Liver (tissue), 8 donors: ENCODE measurements at regions not wholly inside any gene's neighbourhood (a gene's known extent, or its start where the extent isn't known, plus 50 kb on each side); places are given as distances from the start of the nearest gene placed in this dataset.

Experiments
- DNase-seq: peaks from one replicate; pipeline ENCODE4 v3.0.0-alpha.2; 2017; ENCODE audit warnings: low spot score
- H3K27ac ChIP-seq, 2 donors: one replicate each; pipeline ENCODE4 v1.7.0; 2013; ENCODE audit warnings: inconsistent platforms in 2 of 2, low read length in 2 of 2, control low read depth in 1 of 2, low read depth in 1 of 2, mild to moderate bottlenecking in 1 of 2
- H3K27me3 ChIP-seq, 4 donors: one replicate each; pipeline versions ENCODE4 v1.6.1 to v1.7.0; 2013; ENCODE audit warnings: low read length in 3 of 4, inconsistent platforms in 1 of 4, mild to moderate bottlenecking in 1 of 4, moderate library complexity in 1 of 4; ENCODE audit not compliant: control insufficient read depth in 4 of 4, insufficient read depth in 4 of 4
- H3K36me3 ChIP-seq, 4 donors: one replicate each; pipeline versions ENCODE4 v1.6.1 to v1.7.0; 2013; ENCODE audit warnings: low read length in 3 of 4, mild to moderate bottlenecking in 3 of 4, low read depth in 1 of 4, moderate library complexity in 1 of 4; ENCODE audit not compliant: control insufficient read depth in 4 of 4, insufficient read depth in 3 of 4
- H3K4me1 ChIP-seq, 4 donors: one replicate each; pipeline versions ENCODE4 v1.6.1 to v1.7.0; 2013; ENCODE audit warnings: low read length in 3 of 4, mild to moderate bottlenecking in 3 of 4, moderate library complexity in 1 of 4; ENCODE audit not compliant: control insufficient read depth in 4 of 4, insufficient read depth in 4 of 4
- H3K4me3 ChIP-seq, 3 donors: one replicate each; pipeline versions ENCODE4 v1.6.1 to v1.7.0; 2013; ENCODE audit warnings: low read length in 3 of 3, control low read depth in 1 of 3, low read depth in 1 of 3, mild to moderate bottlenecking in 1 of 3
- H3K9ac ChIP-seq, 2 donors: one replicate each; pipeline ENCODE4 v1.7.0; 2013; ENCODE audit warnings: low read length in 2 of 2, mild to moderate bottlenecking in 2 of 2, moderate library complexity in 2 of 2, control low read depth in 1 of 2, low read depth in 1 of 2
- H3K9me3 ChIP-seq, 4 donors: one replicate each; pipeline versions ENCODE4 v1.6.1 to v1.7.0; 2013; ENCODE audit warnings: low read length in 3 of 4; ENCODE audit not compliant: control insufficient read depth in 4 of 4
- EGR1 ChIP-seq, 2 donors: IDR thresholded peaks; 2 replicates each; pipeline ENCODE4 v1.6.1; 2016 to 2018; ENCODE audit warnings: antibody characterized with exemption in 2 of 2, low read depth in 2 of 2
- FOXA1 ChIP-seq: IDR thresholded peaks from 2 replicates; pipeline ENCODE4 v1.6.1; 2016; ENCODE audit warnings: antibody characterized with exemption
- FOXA2 ChIP-seq: IDR thresholded peaks from 2 replicates; pipeline ENCODE4 v1.6.1; 2016; ENCODE audit warnings: antibody characterized with exemption
- GABPA ChIP-seq, 2 donors: IDR thresholded peaks in 1 of 2; conservative IDR thresholded peaks in 1 of 2; 2 replicates each; pipeline ENCODE4 v1.6.1; 2016; ENCODE audit warnings: antibody characterized with exemption in 2 of 2, mild to moderate bottlenecking in 1 of 2, moderate library complexity in 1 of 2
- HNF4A ChIP-seq, 2 donors: conservative IDR thresholded peaks; 2 replicates each; pipeline ENCODE4 v1.6.1; 2016; ENCODE audit warnings: antibody characterized with exemption in 2 of 2, mild to moderate bottlenecking in 2 of 2
- HNF4G ChIP-seq: IDR thresholded peaks from 2 replicates; pipeline ENCODE4 v1.6.1; 2016; ENCODE audit warnings: antibody characterized with exemption
- JUND ChIP-seq, 2 donors: IDR thresholded peaks; 2 replicates each; pipeline ENCODE4 v1.6.1; 2016; ENCODE audit warnings: antibody characterized with exemption in 2 of 2
- NR2F2 ChIP-seq: IDR thresholded peaks from 2 replicates; pipeline ENCODE4 v1.6.1; 2016; ENCODE audit warnings: antibody characterized with exemption
- RAD21 ChIP-seq, 2 donors: IDR thresholded peaks; 2 replicates each; pipeline ENCODE4 v1.6.1; 2016; ENCODE audit warnings: antibody characterized with exemption in 2 of 2, mild to moderate bottlenecking in 2 of 2
- RXRA ChIP-seq, 2 donors: IDR thresholded peaks; 2 replicates each; pipeline ENCODE4 v1.6.1; 2017 to 2018; ENCODE audit warnings: antibody characterized with exemption in 2 of 2, mild to moderate bottlenecking in 1 of 2
- SP1 ChIP-seq: IDR thresholded peaks from 2 replicates; pipeline ENCODE4 v1.6.1; 2018; ENCODE audit warnings: antibody characterized with exemption, mild to moderate bottlenecking
- TAF1 ChIP-seq: conservative IDR thresholded peaks from 2 replicates; pipeline ENCODE4 v1.6.1; 2016; ENCODE audit warnings: antibody characterized with exemption, mild to moderate bottlenecking
- YY1 ChIP-seq: IDR thresholded peaks from 2 replicates; pipeline ENCODE4 v1.6.1; 2016; ENCODE audit warnings: antibody characterized with exemption, mild to moderate bottlenecking
- WGBS: extraction: QIAGEN DNeasy Blood & Tissue Kit; methylation state at CpG from one replicate; pipeline ENCODE4 v1.1.7; 2013; 5-methylcytosine and 5-hydroxymethylcytosine counted together
- TF ChIP-seq, protein P1 (sequence below): IDR thresholded peaks from 2 replicates; pipeline ENCODE4 v1.6.1; 2016; ENCODE audit warnings: antibody characterized with exemption, mild to moderate bottlenecking
- TF ChIP-seq, protein P2 (sequence below): IDR thresholded peaks from 2 replicates; pipeline ENCODE4 v1.6.1; 2016; ENCODE audit warnings: antibody characterized with exemption
- TF ChIP-seq, protein P3 (sequence below): IDR thresholded peaks from 2 replicates; pipeline ENCODE4 v1.6.1; 2016; ENCODE audit warnings: antibody characterized with exemption
- TF ChIP-seq, protein P4 (sequence below): fragments of 150-350 bp; IDR thresholded peaks from 2 replicates; pipeline ENCODE4 v1.5.1; 2017; ENCODE audit warnings: improper control_type of control experiment, low read depth, low read length; ENCODE audit not compliant: missing input control
- TF ChIP-seq, protein P5 (sequence below): IDR thresholded peaks from 2 replicates; pipeline ENCODE4 v1.6.1; 2016; ENCODE audit warnings: antibody characterized with exemption
- donor health status: healthy.
- donor health status: healthy.
- donor health status: healthy.
- donor health status: healthy.
- donor health status: healthy.

DNA sequence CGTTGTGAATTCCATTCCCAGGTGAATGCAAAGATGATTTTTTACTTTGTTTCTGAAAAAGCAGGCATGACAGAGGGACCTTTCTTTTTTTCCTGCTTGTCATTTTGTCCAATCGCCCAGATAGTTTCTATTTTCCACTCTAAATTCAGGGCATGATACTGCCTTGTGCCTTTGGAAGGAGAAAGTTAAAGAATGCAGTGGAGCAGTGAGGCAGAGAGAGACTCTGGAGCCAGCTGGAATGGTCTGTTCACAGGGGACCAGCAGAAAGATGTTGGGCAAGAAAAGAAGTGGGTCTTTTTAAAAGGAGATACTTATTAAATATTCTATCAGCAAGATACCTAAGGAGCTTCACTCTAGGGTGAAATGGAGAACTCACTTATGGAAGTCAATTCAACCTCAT lies 532.3 kb downstream of the BRINP1 start:
- Histone ChIP-seq H3K36me3 (no peaks in the 10 kb centered on the region), H3K4me1 (no peaks in the 10 kb centered on the region), H3K4me3 (no peak overlapping the region), H3K27me3 (no peaks in the 10 kb centered on the region), H3K9ac (no peak overlapping the region), H3K9me3 (no peaks in the 10 kb centered on the region), H3K27ac (no peak overlapping the region)
- no peak for DNase-seq
- WGBS, result 51% methylated on average over 2 of the region's 2 CpGs
- TF ChIP-seq YY1, result no peak
- TF ChIP-seq, protein P1, sequence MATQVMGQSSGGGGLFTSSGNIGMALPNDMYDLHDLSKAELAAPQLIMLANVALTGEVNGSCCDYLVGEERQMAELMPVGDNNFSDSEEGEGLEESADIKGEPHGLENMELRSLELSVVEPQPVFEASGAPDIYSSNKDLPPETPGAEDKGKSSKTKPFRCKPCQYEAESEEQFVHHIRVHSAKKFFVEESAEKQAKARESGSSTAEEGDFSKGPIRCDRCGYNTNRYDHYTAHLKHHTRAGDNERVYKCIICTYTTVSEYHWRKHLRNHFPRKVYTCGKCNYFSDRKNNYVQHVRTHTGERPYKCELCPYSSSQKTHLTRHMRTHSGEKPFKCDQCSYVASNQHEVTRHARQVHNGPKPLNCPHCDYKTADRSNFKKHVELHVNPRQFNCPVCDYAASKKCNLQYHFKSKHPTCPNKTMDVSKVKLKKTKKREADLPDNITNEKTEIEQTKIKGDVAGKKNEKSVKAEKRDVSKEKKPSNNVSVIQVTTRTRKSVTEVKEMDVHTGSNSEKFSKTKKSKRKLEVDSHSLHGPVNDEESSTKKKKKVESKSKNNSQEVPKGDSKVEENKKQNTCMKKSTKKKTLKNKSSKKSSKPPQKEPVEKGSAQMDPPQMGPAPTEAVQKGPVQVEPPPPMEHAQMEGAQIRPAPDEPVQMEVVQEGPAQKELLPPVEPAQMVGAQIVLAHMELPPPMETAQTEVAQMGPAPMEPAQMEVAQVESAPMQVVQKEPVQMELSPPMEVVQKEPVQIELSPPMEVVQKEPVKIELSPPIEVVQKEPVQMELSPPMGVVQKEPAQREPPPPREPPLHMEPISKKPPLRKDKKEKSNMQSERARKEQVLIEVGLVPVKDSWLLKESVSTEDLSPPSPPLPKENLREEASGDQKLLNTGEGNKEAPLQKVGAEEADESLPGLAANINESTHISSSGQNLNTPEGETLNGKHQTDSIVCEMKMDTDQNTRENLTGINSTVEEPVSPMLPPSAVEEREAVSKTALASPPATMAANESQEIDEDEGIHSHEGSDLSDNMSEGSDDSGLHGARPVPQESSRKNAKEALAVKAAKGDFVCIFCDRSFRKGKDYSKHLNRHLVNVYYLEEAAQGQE, result no peak
- TF ChIP-seq SP1, result no peak
- TF ChIP-seq HNF4G, result no peak
- TF ChIP-seq, protein P2, sequence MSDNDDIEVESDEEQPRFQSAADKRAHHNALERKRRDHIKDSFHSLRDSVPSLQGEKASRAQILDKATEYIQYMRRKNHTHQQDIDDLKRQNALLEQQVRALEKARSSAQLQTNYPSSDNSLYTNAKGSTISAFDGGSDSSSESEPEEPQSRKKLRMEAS, result no peak
- TF ChIP-seq FOXA2, result no peak
- TF ChIP-seq, protein P3, sequence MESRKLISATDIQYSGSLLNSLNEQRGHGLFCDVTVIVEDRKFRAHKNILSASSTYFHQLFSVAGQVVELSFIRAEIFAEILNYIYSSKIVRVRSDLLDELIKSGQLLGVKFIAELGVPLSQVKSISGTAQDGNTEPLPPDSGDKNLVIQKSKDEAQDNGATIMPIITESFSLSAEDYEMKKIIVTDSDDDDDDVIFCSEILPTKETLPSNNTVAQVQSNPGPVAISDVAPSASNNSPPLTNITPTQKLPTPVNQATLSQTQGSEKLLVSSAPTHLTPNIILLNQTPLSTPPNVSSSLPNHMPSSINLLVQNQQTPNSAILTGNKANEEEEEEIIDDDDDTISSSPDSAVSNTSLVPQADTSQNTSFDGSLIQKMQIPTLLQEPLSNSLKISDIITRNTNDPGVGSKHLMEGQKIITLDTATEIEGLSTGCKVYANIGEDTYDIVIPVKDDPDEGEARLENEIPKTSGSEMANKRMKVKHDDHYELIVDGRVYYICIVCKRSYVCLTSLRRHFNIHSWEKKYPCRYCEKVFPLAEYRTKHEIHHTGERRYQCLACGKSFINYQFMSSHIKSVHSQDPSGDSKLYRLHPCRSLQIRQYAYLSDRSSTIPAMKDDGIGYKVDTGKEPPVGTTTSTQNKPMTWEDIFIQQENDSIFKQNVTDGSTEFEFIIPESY, result no peak
- no peak for TF ChIP-seq RAD21 (IDR thresholded peaks at IDR 0.05)
- TF ChIP-seq GABPA (IDR thresholded peaks at IDR 0.05 in 1 of 2, conservative IDR thresholded peaks at IDR 0.05 in 1 of 2), result no peak
- TF ChIP-seq HNF4A (conservative IDR thresholded peaks at IDR 0.05), result no peak
- TF ChIP-seq, protein P4, sequence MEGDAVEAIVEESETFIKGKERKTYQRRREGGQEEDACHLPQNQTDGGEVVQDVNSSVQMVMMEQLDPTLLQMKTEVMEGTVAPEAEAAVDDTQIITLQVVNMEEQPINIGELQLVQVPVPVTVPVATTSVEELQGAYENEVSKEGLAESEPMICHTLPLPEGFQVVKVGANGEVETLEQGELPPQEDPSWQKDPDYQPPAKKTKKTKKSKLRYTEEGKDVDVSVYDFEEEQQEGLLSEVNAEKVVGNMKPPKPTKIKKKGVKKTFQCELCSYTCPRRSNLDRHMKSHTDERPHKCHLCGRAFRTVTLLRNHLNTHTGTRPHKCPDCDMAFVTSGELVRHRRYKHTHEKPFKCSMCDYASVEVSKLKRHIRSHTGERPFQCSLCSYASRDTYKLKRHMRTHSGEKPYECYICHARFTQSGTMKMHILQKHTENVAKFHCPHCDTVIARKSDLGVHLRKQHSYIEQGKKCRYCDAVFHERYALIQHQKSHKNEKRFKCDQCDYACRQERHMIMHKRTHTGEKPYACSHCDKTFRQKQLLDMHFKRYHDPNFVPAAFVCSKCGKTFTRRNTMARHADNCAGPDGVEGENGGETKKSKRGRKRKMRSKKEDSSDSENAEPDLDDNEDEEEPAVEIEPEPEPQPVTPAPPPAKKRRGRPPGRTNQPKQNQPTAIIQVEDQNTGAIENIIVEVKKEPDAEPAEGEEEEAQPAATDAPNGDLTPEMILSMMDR, result no peak
- TF ChIP-seq JUND (IDR thresholded peaks at IDR 0.05), result no peak
- TF ChIP-seq, protein P5, sequence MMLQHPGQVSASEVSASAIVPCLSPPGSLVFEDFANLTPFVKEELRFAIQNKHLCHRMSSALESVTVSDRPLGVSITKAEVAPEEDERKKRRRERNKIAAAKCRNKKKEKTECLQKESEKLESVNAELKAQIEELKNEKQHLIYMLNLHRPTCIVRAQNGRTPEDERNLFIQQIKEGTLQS, result no peak
- no peak for TF ChIP-seq FOXA1
- TF ChIP-seq NR2F2, result no peak
- no peak for TF ChIP-seq EGR1 (IDR thresholded peaks at IDR 0.05; ENCODE audit: low read depth in 2 of 2)
- no peak for TF ChIP-seq RXRA (IDR thresholded peaks at IDR 0.05)
- no peak for TF ChIP-seq TAF1
